NCI-H526 treated with DMSO at 0.1 percent for 48 hours (cell line): ENCODE measurements at regions not wholly inside any gene's neighbourhood (a gene's known extent, or its start where the extent isn't known, plus 50 kb on each side); places are given as distances from the start of the nearest gene placed in this dataset.
A peak's percentile ranks its signal among the peaks of the same experiment; 100 is the strongest.

ENCODE experiments used
- DNase-seq: peaks from one replicate; lab custom pipeline; 2025; lab: John Stamatoyannopoulos, UW

GRCh38 chr9:23171479-23171878 lies 654.6 kb downstream of the ELAVL2 start:
- DNase-seq = no peak

GRCh38 chr9:23172206-23172605 lies 653.8 kb downstream of the ELAVL2 start:
- DNase-seq = no peak

GRCh38 chr9:23172979-23173637 lies 652.9 kb downstream of the ELAVL2 start:
- no peak for DNase-seq

GRCh38 chr9:23194281-23194680 lies 631.8 kb downstream of the ELAVL2 start:
- no peak for DNase-seq

GRCh38 chr9:23215688-23216087 lies 610.4 kb downstream of the ELAVL2 start:
- no peak for DNase-seq

GRCh38 chr9:23219471-23219870 lies 606.6 kb downstream of the ELAVL2 start:
- DNase-seq = no peak

GRCh38 chr9:23220171-23220570 lies 605.9 kb downstream of the ELAVL2 start:
- DNase-seq = no peak

GRCh38 chr9:23220957-23221356 lies 605.1 kb downstream of the ELAVL2 start:
- peak; percentile 65 for DNase-seq

GRCh38 chr9:23229890-23230317 lies 596.1 kb downstream of the ELAVL2 start:
- DNase-seq = no peak

GRCh38 chr9:23232831-23233230 lies 593.2 kb downstream of the ELAVL2 start:
- DNase-seq = no peak

- no peak for DNase-seq
Measured at GRCh38 chr9:23243523-23243922, 582.5 kb downstream of the ELAVL2 start.

- no peak for DNase-seq
Measured at GRCh38 chr9:23245067-23245466, 581.0 kb downstream of the ELAVL2 start.

- DNase-seq = no peak
Measured at GRCh38 chr9:23254404-23255184, 571.4 kb downstream of the ELAVL2 start.

- DNase-seq = no peak
Measured at GRCh38 chr9:23255346-23255745, 570.7 kb downstream of the ELAVL2 start.

GRCh38 chr9:23258569-23258968 lies 567.5 kb downstream of the ELAVL2 start:
- no peak for DNase-seq

- DNase-seq = no peak
Measured at GRCh38 chr9:23278561-23278960, 547.5 kb downstream of the ELAVL2 start.

GRCh38 chr9:23287390-23287789 lies 538.6 kb downstream of the ELAVL2 start:
- no peak for DNase-seq

GRCh38 chr9:23288545-23288944 lies 537.5 kb downstream of the ELAVL2 start:
- no peak for DNase-seq

GRCh38 chr9:23290973-23291372 lies 535.1 kb downstream of the ELAVL2 start:
- DNase-seq = no peak

GRCh38 chr9:23302281-23302680 lies 523.8 kb downstream of the ELAVL2 start:
- DNase-seq = no peak

- DNase-seq = no peak
Measured at GRCh38 chr9:23306731-23307130, 519.3 kb downstream of the ELAVL2 start.

GRCh38 chr9:23307731-23308513 lies 518.1 kb downstream of the ELAVL2 start:
- no peak for DNase-seq

- no peak for DNase-seq
Measured at GRCh38 chr9:23309800-23310199, 516.2 kb downstream of the ELAVL2 start.
